ENCODE measurements at regions not wholly inside any gene's neighbourhood (a gene's known extent, or its start where the extent isn't known, plus 50 kb on each side); places are given as distances from the start of the nearest gene placed in this dataset.

- no peaks in the 10 kb centered on the region for H4K20me1 ChIP-seq (ENCODE audit: insufficient read depth, low read length)
- H3K9me3 ChIP-seq (ENCODE audit: insufficient read depth, low read length, severe bottlenecking), result no peaks in the 10 kb centered on the region
- no peaks in the 10 kb centered on the region for H3K79me2 ChIP-seq (ENCODE audit: insufficient read depth, low read length)
- H3K9ac ChIP-seq (ENCODE audit: low read depth, low read length), result no peak overlapping the region
- no peak overlapping the region for H3K27ac ChIP-seq (ENCODE audit: low read length)
- H3K4me1 ChIP-seq (ENCODE audit: insufficient read depth, low read length), result no peaks in the 10 kb centered on the region
- no peaks in the 10 kb centered on the region for H3K36me3 ChIP-seq (ENCODE audit: insufficient read depth, low read length)
- no peaks in the 10 kb centered on the region for H3K27me3 ChIP-seq (ENCODE audit: insufficient read depth, low read length, poor library complexity)
- TF ChIP-seq EZH2 (IDR thresholded peaks at IDR 0.05; ENCODE audit: borderline replicate concordance, low read depth, low read length, severe bottlenecking) (no peak), CTCF (IDR thresholded peaks at IDR 0.05; ENCODE audit: borderline replicate concordance, extremely low read depth, low read length, poor library complexity, severe bottlenecking) (no peak)
- DNase-seq (no peak), ATAC-seq (ENCODE audit: insufficient read depth, low read depth) (no peak)
- H3K4me3 ChIP-seq (ENCODE audit: low read depth in 1 of 2, low read length in 2 of 2), result no peak overlapping the region
- H2AFZ ChIP-seq (ENCODE audit: low read depth, low read length), result no peak overlapping the region
- no peak overlapping the region for H3K4me2 ChIP-seq (ENCODE audit: insufficient read depth, low read length)
These were observed 658.4 kb downstream of the NYAP2 start for GRCh38 chr2:226057914-226058313.

GRCh38 chr2:226057365-226057764 lies 657.9 kb downstream of the NYAP2 start:
- Histone ChIP-seq H3K9me3 (ENCODE audit: insufficient read depth, low read length, severe bottlenecking) (no peaks in the 10 kb centered on the region), H3K9ac (ENCODE audit: low read depth, low read length) (no peak overlapping the region), H3K36me3 (ENCODE audit: insufficient read depth, low read length) (no peaks in the 10 kb centered on the region), H3K27ac (ENCODE audit: low read length) (no peak overlapping the region), H3K4me1 (ENCODE audit: insufficient read depth, low read length) (no peaks in the 10 kb centered on the region), H3K4me2 (ENCODE audit: insufficient read depth, low read length) (no peak overlapping the region), H4K20me1 (ENCODE audit: insufficient read depth, low read length) (no peaks in the 10 kb centered on the region), H3K4me3 (ENCODE audit: low read depth in 1 of 2, low read length in 2 of 2) (no peak overlapping the region), H2AFZ (ENCODE audit: low read depth, low read length) (no peak overlapping the region), H3K79me2 (ENCODE audit: insufficient read depth, low read length) (no peaks in the 10 kb centered on the region), H3K27me3 (ENCODE audit: insufficient read depth, low read length, poor library complexity) (no peaks in the 10 kb centered on the region)
- TF ChIP-seq CTCF (IDR thresholded peaks at IDR 0.05; ENCODE audit: borderline replicate concordance, extremely low read depth, low read length, poor library complexity, severe bottlenecking), result no peak
- TF ChIP-seq EZH2 (IDR thresholded peaks at IDR 0.05; ENCODE audit: borderline replicate concordance, low read depth, low read length, severe bottlenecking), result no peak
- no peak for ATAC-seq (ENCODE audit: insufficient read depth, low read depth)
- no peak for DNase-seq

- Histone ChIP-seq H3K4me1 (ENCODE audit: insufficient read depth, low read length) (no peaks in the 10 kb centered on the region), H3K4me2 (ENCODE audit: insufficient read depth, low read length) (no peak overlapping the region), H3K9me3 (ENCODE audit: insufficient read depth, low read length, severe bottlenecking) (no peaks in the 10 kb centered on the region), H3K27ac (ENCODE audit: low read length) (no peak overlapping the region), H3K27me3 (ENCODE audit: insufficient read depth, low read length, poor library complexity) (no peaks in the 10 kb centered on the region), H3K79me2 (ENCODE audit: insufficient read depth, low read length) (no peaks in the 10 kb centered on the region), H2AFZ (ENCODE audit: low read depth, low read length) (no peak overlapping the region), H3K4me3 (ENCODE audit: low read depth in 1 of 2, low read length in 2 of 2) (no peak overlapping the region), H3K36me3 (ENCODE audit: insufficient read depth, low read length) (no peaks in the 10 kb centered on the region), H4K20me1 (ENCODE audit: insufficient read depth, low read length) (no peaks in the 10 kb centered on the region), H3K9ac (ENCODE audit: low read depth, low read length) (no peak overlapping the region)
- TF ChIP-seq CTCF (IDR thresholded peaks at IDR 0.05; ENCODE audit: borderline replicate concordance, extremely low read depth, low read length, poor library complexity, severe bottlenecking) (no peak), EZH2 (IDR thresholded peaks at IDR 0.05; ENCODE audit: borderline replicate concordance, low read depth, low read length, severe bottlenecking) (no peak)
- DNase-seq (no peak), ATAC-seq (ENCODE audit: insufficient read depth, low read depth) (no peak)
These were observed 653.4 kb downstream of the NYAP2 start for GRCh38 chr2:226052772-226053416.
